ENCODE measurements at regions not wholly inside any gene's neighbourhood (a gene's known extent, or its start where the extent isn't known, plus 50 kb on each side); places are given as distances from the start of the nearest gene placed in this dataset.

GRCh38 chr4:109359040-109359646, 56.7 kb upstream of the COL25A1 start:
- H3K9me3 Mint-ChIP-seq: no peaks in the 10 kb centered on the region
- H3K27ac Mint-ChIP-seq: peak overlapping the region; percentile 82 to 87 (median 85)
- TF ChIP-seq CTCF (IDR thresholded peaks at IDR 0.05; ENCODE audit: unreplicated experiment in 3 of 3): no peak
- H3K27me3 Mint-ChIP-seq (ENCODE audit: low read depth): no peaks in the 10 kb centered on the region
- H3K4me1 Mint-ChIP-seq: peaks cover 22% of the 10 kb centered on the region
- no peak overlapping the region for H3K4me3 Mint-ChIP-seq
- no peaks in the 10 kb centered on the region for H3K36me3 Mint-ChIP-seq (ENCODE audit: low read depth)

- peaks cover 22% of the 10 kb centered on the region for H3K4me1 Mint-ChIP-seq
- H3K27ac Mint-ChIP-seq: no peak overlapping the region
- no peak overlapping the region for H3K4me3 Mint-ChIP-seq
- no peaks in the 10 kb centered on the region for H3K9me3 Mint-ChIP-seq
- TF ChIP-seq CTCF (IDR thresholded peaks at IDR 0.05; ENCODE audit: unreplicated experiment in 3 of 3): no peak
- no peaks in the 10 kb centered on the region for H3K27me3 Mint-ChIP-seq (ENCODE audit: low read depth)
- no peaks in the 10 kb centered on the region for H3K36me3 Mint-ChIP-seq (ENCODE audit: low read depth)
Observed at GRCh38 chr4:109355835-109356234, 53.4 kb upstream of the COL25A1 start.

- TF ChIP-seq CTCF (IDR thresholded peaks at IDR 0.05; ENCODE audit: unreplicated experiment in 3 of 3): no peak
- Mint-ChIP-seq H3K4me1 (peaks cover 7% of the 10 kb centered on the region), H3K9me3 (no peaks in the 10 kb centered on the region), H3K27ac (no peak overlapping the region), H3K27me3 (ENCODE audit: low read depth) (peaks cover 3% of the 10 kb centered on the region), H3K4me3 (no peak overlapping the region), H3K36me3 (ENCODE audit: low read depth) (no peaks in the 10 kb centered on the region)
Observed at GRCh38 chr4:109352941-109353340, 50.5 kb upstream of the COL25A1 start.
